Hematopoietic multipotent progenitor cell treated with erythropoietin and hydrocortisone succinate and interleukin-3 and kit ligand, for 17 days (in vitro differentiated cells): ENCODE measurements at regions not wholly inside any gene's neighbourhood (a gene's known extent, or its start where the extent isn't known, plus 50 kb on each side); places are given as distances from the start of the nearest gene placed in this dataset.
A peak's percentile ranks its signal among the peaks of the same experiment; 100 is the strongest.

ENCODE experiments used
- DNase-seq: peaks from one replicate; pipeline ENCODE4 v3.0.0-alpha.2; 2015; ENCODE audit warnings: low spot score

DNA sequence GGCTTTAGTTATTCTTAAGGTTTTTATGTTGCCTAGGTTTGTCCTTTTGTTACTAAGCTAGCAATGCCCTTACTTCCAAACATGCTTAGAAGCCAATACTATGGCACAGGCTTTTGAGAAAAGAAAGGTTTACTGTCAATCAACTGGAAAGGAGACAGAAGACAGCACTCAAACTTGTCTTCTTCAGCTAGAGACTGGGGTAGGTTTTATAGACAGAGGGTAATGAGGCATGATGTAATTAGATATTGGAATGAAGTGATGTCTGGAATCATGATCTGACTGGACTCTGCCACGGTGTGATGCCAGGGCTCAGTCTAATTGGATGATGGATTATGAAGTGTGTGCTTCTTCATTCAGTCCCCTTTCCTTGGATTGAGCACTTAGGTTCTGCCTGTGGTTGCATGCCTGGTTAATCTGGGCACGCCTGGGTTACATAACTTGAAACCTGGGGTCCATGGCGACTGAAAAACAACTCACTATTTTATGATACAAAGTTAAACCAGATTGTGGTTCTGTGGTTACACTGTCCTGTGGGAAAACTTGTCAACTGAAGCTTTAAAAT is 625.8 kb downstream of the BRINP3 start:
- no peak for DNase-seq

DNA sequence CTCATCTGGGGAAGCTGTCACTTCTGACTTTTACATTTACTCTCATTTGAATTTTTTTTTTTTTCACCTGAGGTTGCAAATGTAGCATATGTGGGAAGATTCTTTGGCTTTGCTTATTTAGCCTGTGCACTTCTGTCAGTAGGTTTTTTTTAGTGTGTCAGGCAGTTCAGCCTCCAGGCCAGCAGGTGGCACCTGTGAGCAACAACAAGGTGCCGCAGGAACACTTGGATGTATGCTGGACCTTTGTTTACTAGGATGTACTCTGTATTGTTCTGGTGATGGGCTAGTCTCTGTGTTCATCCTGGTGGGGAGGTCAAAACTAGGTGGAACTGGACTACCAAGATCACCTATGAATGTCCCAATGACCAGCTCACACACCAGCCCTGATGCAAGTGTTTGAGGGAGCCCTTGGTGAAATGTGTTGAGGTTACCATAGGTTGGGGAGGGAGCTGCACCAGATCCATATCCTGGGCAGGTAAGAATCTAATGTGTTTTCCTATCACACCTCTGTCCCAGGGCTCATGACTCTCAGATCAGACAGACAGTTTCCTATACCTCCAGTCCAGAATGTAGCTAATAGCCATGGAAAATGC is 618.2 kb downstream of the BRINP3 start:
- peak; percentile 6 for DNase-seq

DNA sequence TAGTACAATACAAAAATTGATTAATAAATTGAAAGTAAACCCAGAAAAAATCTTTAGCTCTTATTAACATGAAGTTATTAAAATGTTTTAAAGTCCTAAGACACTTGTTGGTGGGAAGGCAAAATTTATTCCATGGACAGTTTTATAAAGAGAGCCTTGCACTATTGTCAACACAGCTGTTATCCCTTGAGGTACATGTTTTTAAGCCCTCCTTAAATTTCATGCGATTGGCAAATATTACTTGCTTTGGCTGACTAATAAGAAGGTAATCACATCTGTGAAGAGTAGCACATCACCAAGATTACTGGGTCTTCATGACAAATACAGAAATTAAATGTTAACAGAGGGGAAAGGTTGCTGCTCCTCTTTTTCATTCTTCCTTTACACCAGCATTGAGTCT is 611.1 kb downstream of the BRINP3 start:
- DNase-seq = no peak

DNA sequence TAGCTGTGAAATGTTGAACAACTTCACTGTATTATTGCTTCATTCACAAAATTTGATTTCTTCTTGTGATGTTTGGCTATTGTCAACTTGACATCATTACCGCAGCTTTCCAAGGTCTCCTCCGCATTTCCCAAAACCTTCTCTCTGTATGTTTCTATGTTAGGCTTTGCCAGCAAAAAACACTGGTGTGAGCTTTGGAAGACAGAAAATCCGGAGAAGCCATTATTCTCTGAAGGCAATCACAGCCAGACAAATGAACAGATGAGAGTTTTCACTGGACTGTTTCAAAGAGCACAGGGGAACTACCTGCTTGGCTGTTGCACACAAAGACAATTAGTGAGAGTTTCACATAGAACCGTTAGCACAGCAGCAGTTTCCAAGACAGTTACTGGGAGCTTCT is 609.6 kb downstream of the BRINP3 start:
- no peak for DNase-seq

DNA sequence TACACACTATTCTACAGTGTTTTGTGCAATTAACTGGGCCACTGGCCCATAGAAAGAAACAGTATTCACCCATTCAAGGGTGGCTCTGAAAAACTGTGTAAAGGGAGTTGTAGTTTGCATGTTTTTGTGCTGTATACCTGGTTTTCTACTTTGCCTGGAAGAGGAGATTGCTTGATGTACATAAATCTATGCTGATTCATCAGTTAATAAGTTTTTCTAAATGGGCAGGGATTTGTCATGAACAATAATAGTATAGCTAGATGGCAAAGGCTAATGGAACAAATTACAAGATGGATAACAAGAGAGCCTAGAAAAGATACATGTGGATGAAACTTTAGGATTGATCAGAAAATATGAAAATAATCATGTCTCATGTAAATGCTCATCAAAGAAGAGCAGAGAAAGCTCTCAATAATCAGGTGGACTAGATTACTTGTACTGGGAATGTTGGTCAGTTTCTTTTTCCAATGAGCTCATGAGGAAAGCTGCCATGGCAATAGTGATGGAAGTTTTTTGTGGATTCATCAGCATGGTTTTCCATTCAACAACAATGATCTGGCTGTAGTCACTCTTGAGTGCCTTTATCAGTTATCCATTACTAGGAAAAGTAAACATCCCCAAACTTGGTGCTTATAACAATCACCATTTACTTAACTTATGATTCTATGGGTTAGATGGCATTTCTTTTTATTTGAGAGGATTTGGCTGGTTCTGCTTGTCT is 602.8 kb downstream of the BRINP3 start:
- DNase-seq = no peak

DNA sequence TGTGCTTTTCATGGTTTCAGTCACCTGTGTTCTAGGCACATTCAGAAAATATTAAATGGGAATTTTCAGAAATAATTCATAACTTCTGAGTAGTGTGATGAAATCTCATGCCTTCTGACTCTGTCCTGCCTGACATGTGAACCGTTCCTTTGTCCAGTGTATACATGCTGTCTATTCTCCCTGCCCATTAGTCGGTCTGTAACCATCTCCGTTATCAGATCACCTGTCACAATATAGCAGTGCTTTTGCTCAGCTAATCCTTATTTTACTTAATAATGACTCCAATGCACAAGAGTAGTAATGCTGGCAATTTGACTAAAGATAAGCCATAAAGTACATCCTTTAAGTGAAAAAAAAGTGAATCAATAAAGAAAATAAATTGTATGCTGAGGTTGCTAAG is 597.5 kb downstream of the BRINP3 start:
- no peak for DNase-seq

DNA sequence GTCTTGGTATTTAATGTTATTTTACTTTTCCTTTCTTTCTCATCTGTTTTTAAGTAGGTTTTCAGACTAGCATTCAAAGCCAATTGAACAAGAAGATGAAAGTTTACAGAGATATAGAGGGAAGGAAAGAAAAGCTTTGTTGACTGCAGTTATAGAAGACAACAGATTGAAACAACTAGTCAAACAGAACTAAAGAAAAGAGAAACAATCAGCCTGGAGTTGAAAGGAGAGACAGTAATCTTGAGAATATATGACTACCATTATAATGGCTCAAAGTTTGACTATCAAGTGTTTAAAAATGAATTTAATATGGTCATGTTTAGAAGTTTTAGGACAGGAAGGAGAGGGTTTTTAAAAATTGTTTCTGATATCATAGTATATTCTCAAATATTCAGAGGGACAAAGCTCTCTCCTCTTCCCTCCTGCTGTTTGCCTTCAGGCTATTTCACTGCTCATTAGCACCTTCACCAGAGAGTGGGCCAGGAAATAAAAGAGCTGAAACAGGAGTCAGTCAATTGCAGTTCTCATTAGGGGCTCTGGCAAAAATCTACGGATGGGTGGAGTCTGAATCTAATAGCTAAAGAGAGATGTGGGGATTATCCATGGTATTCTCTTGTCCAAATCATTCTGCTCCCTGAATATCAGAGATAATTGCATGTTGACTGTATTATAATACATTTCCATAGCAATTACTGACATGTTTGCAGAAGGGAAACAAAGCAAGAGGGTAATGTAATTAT is 577.8 kb downstream of the BRINP3 start:
- no peak for DNase-seq

DNA sequence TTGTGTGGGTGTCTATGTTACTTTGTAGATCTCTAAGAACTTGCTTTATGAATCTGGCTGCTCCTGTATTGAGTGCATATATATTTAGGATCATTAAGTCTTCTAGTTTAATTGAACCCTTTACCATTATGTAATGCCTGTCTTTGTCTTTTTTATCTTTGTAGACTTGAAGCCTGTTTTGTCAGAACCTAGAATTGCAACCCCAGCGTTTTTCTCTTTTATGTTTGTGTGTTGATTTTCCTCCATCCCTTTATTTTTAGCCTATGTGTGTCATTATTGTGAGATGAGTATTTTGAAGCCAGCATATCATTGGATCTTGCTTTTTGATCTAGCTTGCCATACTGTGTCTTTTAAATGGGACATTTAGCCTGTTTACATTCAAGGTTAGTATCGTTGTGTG is 573.2 kb downstream of the BRINP3 start:
- DNase-seq = no peak

DNA sequence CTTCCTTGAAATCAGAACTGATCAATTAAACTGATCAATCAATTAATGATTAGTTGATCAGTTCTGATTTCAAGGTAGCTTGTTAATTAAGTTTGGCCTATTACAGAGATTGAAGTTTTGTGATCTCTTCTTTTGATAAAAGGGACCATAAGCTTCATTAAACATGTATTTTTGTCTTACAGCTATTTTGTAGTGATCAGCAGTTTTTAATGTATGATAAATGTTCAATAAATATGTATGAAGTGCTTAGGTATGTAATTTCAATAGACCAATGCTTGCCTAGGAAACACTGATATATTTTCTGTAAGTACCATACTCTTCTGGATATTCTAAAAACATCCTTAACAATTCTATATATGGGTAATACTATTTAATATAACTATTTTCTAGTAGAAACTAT is 569.6 kb downstream of the BRINP3 start:
- no peak for DNase-seq

DNA sequence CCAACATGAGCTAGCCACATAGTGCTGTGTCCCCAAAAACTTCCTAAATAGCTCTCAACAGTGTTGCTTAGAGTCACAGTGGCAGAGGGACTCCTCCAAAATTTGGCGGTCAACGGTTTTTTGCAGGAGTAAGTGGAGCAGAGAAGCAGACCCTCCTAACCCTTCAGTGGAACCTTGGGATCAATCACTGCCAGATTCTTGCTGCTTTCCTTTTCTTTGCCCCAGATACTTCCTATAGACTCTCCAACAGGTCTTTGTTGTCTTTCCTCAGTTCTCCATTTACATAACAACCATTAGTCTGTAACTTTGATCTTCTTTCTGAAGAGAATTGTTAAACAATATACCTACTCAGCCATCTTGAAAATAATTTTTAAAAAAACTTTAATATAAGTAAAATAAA is 556.1 kb downstream of the BRINP3 start:
- no peak for DNase-seq

DNA sequence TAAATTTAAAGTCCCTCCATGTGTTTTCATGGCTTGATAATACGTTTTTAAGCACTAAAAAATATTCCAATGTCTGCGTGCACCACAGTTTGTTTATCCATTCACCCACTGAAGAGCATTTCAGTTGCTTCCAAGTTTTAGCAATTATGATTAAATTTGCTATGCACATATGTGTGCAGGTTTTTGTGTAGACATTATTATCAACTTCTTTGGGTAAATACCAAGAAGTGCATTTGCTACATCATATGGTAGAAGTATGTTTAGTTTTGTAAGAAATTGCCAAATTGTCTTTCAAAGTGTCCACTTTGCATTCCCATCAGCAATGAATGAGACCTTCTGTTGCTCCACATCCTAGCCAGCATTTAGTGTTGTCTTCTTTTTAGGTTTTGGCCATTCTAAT is 550.0 kb downstream of the BRINP3 start:
- no peak for DNase-seq

DNA sequence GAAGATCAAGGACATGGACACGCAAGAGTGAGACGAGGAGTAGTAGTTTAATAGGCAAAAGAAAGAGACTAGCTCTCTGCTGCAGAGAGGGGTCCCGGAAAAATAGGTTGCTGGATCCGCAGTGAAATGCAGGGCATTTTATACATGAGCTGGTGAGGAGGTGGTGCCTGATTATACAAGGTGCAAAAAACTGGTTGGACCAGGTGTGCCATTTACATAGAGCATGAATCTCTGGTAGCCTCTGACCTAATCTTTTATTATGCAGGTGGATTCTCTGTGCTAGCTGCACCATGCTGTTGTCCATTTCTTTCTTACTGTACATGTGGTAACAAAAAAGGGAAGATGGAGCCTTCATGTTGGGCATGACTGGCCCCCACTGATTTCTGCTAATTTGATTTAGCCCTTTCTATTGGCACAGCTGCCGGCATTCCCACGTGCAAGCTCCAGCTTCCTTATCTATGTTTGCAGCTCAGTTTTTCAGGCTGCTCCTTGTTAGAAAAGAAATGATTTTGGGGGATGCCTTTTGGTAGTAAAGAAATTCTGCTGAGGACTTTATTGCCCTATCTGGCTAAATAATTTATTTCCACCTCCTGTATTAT is 548.1 kb downstream of the BRINP3 start:
- DNase-seq = no peak

DNA sequence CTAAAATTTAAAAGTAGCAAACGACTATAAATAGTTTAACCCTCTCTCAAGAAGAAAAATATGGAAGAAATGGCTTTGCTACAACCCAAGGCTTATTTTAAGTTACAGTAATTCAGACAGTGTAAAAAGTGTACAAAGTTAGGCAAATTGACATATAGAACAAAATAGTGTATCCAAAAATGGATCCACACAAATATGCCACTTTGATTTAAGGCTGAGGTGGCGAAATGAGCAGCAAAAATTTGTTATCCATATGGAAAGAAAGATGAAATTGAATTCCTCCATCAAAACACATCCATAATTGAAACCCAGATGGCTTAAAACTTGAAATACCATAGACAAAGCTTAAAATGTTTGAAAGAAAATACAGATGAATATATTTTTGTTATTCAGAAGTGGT is 540.8 kb downstream of the BRINP3 start:
- no peak for DNase-seq

DNA sequence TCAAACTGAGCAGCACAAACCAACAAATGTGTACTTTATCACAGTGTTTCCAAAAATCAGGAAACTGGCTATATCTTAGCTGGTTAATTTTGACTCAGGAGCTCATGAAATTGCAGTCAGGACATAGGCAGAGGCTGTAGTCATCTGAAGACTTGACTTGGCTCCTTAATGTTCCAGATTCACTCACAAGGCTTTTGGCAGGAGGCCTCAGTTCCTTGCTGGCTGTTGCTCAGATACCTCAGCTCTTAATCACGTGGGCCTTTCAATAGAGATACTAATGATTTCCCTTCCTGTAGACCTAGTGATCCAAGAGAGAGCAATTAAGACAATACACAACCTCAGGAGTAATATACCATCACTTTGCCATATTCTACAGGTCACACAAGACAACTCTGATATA is 537.7 kb downstream of the BRINP3 start:
- no peak for DNase-seq

DNA sequence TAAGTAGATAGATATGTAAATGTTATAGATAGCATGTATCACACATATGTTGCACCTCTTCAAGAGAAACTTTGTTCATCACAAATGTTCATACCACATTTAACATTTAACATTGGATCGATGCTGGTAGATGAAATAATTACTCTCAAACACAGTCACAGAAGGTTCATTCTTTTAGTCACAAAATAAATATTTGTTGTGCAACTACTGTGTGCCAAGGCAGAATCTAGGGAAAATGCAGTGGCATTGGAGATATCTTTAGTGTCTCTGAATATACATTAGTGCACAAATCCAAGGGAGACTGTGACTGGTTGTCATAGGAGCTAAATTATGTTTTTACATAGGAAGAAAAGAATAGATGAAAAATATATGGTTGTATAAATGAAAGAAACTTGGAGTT is 535.7 kb downstream of the BRINP3 start:
- no peak for DNase-seq

DNA sequence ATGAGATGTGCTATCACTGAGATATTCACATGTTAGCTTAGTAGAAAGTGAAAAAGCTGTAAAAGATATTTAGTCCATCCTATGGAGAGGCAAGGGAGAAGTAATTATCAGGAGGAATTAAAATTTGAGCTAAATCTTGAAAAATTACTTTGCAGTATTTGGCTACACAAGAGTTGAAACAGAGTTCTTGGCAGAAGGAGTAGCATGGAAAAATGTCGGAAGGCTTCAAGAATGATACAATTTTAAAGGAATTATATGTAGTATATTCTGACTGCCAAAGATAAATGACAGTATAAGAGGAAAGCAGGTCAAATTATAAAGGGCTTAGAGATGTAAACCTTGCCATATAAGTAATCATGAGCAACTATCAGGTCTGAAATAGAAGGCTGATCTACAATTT is 518.9 kb downstream of the BRINP3 start:
- no peak for DNase-seq

DNA sequence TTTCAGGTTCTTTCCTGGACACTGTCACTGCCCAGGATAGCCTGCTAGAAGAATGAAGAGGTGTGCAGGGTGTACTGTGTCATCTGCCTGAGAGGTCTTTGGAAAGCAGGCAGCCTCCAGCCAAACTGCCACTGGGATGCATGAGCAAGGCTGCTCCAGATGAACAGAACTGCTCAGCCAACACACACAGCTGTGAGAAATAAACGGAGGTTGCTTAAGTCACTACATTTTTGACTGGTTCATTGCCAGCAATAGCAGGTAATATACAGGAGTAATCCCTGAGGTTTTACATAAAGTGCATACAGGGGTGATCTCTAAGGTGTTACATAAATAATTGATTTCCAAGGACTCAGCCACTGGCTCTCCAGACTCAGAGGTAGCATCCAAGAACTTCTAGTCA is 516.9 kb downstream of the BRINP3 start:
- DNase-seq = no peak

DNA sequence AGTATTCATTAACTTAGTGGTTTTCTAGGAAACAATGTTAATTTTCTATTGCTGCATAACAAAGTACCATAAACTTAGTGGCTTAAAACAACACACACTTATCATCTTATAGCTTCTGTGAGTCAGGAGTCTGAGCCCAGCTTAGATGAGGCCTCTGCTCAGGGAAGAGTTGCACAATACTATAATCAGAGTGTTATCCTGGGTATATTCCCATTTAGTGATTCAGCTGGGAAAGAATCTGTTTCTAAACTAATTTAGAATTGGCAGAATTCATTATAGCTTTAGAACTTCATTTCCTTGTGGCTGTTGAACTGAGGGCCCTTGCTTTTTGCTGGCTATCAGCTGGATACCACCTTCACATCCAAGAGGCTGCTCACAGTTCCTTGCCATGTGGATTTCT is 515.5 kb downstream of the BRINP3 start:
- no peak for DNase-seq

DNA sequence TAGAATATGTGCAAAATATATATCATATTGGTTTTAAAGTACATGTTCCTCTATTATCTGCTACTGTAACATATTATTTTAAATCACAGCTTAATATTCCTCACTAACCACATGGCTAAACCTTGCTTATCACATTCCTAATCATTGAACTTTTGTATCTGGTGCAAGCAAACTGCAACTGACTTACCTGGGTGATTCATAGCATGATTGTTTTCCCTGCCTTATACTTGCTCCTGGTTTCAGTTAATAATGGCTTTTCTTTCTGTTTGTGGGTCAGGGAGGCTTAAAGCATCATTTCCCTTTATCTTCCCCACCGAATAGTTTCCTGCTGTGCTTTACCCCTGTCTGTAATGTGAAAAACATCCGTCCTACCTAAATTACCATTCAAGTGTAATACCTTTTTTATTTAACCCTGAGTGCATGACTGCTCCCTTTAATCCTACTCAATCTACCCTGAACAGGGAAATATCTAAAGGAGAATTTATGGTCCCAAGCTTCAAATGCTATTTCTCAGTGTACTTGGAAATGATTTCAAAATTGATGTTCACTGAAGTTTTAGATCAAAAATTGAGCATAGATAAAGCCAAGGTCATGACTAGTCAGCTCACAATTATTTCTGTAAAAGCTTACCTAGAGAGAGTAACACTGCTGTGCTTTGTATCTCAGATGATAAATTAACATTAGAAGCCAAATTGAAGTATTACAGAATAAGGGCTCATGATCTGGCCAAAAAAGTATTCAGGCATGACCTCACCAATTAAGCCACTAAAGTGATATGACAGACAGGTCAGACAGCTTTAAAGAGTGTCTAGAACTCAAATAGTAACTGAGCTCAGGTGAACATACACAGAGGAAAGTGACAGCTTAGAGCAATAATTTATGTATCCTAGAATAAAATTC is 507.1 kb downstream of the BRINP3 start:
- DNase-seq = no peak

DNA sequence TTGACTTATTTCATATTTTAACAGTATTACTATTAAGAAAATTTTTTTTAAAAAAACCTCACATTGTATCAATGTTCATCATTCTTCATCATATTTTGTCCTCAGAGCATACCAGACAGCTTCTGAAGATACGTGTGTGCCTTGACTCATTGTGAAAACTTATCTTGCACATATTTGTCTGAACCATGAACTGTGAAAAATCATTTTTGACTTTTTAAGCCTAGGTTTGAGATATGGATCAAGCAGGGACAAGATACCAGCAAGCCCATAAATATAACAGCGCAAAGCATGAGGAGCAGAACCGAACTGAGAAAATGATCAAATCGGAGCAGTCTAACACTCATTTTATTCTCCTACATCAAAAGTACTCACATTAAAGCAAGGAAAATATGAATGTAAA is 506.0 kb downstream of the BRINP3 start:
- no peak for DNase-seq

DNA sequence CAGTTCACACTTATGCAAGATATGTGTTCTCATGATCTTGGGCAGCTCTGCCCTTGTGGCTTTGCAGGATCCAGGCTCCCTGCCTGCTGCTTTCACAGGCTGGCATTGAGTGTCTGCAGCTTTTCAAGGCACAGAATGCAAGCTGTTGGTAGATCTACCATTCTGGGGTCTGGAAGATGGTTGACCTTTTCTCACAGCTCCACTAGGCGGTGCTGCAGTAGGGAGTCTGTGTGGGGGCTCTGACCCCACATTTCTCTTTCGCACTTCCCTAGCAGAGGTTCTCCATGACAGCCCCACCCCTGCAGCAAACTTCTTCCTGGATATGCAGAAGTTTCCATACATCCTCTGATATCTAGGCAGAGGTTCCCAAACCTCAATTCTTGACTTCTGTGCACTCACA is 500.5 kb downstream of the BRINP3 start:
- DNase-seq = no peak
